HEK293T (cell line): ENCODE measurements at regions not wholly inside any gene's neighbourhood (a gene's known extent, or its start where the extent isn't known, plus 50 kb on each side); places are given as distances from the start of the nearest gene placed in this dataset.

ENCODE experiments used
- BHLHE40 ChIP-seq: fragments of 450-650 bp; IDR thresholded peaks from 2 replicates; pipeline ENCODE4 v1.6.1; 2016; ENCODE audit warnings: mild to moderate bottlenecking, moderate library complexity, borderline replicate concordance
- FOXM1 ChIP-seq: fragments of 450-650 bp; IDR thresholded peaks from 2 replicates; pipeline ENCODE4 v1.6.1; 2017; ENCODE audit warnings: mild to moderate bottlenecking, borderline replicate concordance
- TARDBP ChIP-seq: fragments of 450-650 bp; IDR thresholded peaks from 2 replicates; pipeline ENCODE4 v1.6.1; 2016
- ZNF384 ChIP-seq: fragments of 450-650 bp; IDR thresholded peaks from 2 replicates; pipeline ENCODE4 v1.6.1; 2016

- TF ChIP-seq FOXM1 = no peak
- no peak for TF ChIP-seq ZNF384
- TF ChIP-seq TARDBP = no peak
- TF ChIP-seq BHLHE40 = no peak
Observed at GRCh38 chr5:102664616-102665335, 90.3 kb upstream of the PAM start.
